HepG2 (cell line): ENCODE measurements at regions not wholly inside any gene's neighbourhood (a gene's known extent, or its start where the extent isn't known, plus 50 kb on each side); places are given as distances from the start of the nearest gene placed in this dataset.

ENCODE experiments used
- ATF3 ChIP-seq: sonication (generic); formaldehyde crosslinking; IDR thresholded peaks from 2 replicates; pipeline ENCODE4 v1.4.0; 2020; ENCODE audit warnings: missing genetic modification reagents
- CREBL2 ChIP-seq: sonication (generic); formaldehyde crosslinking; IDR thresholded peaks from 2 replicates; pipeline ENCODE4 v1.8.1; 2023; ENCODE audit warnings: missing genetic modification reagents, mild to moderate bottlenecking, borderline replicate concordance
- HCFC1 ChIP-seq: fragments of 150-350 bp; IDR thresholded peaks from 2 replicates; pipeline ENCODE4 v1.6.1; 2014; ENCODE audit warnings: low read depth, low read length
- MAFK ChIP-seq, 2 experiments: IDR thresholded peaks in 1 of 2; conservative IDR thresholded peaks in 1 of 2; 2 replicates each; pipeline ENCODE4 v1.6.1; 2011; ENCODE audit warnings: improper control_type of control experiment in 2 of 2, low read length in 2 of 2
- TCF7L2 ChIP-seq: IDR thresholded peaks from 2 replicates; pipeline ENCODE4 v1.6.1; 2011; ENCODE audit warnings: mild to moderate bottlenecking, low read depth, low read length, moderate library complexity
- ZBTB8A ChIP-seq: sonication (generic); formaldehyde crosslinking; IDR thresholded peaks from 2 replicates; pipeline ENCODE4 v1.4.0; 2020; ENCODE audit warnings: mild to moderate bottlenecking, low read depth, missing genetic modification reagents, borderline replicate concordance
- ZNF777 ChIP-seq: sonication (generic); formaldehyde crosslinking; IDR thresholded peaks from 2 replicates; pipeline ENCODE4 v1.4.0; 2020; ENCODE audit warnings: missing genetic modification reagents
- TF ChIP-seq, protein P1 (sequence below): sonication (generic); formaldehyde crosslinking; IDR thresholded peaks from 2 replicates; pipeline ENCODE4 v1.5.0; 2020; ENCODE audit warnings: mild to moderate bottlenecking, missing genetic modification reagents, moderate library complexity

DNA sequence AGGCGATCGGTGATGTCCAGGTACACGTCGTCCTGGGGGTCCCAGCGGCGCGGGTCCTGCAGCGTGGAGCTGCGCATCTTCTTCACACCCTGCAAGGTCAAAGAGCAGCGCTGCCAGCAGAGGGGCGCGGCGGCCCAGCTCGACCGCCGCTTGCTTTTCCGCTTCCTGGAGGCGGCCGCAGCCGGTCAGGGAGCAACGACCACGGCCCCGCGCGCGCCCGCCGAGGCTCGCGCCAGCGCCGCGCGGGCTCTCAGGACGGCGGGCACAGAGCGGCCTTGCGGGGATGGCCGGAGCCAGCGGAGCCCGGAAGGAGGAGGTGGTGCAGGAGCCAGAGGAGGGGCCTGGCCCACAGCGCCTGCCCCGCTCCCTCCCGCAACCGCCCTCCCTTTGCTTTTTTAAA lies 76.4 kb upstream of the CDC14C start:
- no peak for TF ChIP-seq CREBL2
- TF ChIP-seq, protein P1, sequence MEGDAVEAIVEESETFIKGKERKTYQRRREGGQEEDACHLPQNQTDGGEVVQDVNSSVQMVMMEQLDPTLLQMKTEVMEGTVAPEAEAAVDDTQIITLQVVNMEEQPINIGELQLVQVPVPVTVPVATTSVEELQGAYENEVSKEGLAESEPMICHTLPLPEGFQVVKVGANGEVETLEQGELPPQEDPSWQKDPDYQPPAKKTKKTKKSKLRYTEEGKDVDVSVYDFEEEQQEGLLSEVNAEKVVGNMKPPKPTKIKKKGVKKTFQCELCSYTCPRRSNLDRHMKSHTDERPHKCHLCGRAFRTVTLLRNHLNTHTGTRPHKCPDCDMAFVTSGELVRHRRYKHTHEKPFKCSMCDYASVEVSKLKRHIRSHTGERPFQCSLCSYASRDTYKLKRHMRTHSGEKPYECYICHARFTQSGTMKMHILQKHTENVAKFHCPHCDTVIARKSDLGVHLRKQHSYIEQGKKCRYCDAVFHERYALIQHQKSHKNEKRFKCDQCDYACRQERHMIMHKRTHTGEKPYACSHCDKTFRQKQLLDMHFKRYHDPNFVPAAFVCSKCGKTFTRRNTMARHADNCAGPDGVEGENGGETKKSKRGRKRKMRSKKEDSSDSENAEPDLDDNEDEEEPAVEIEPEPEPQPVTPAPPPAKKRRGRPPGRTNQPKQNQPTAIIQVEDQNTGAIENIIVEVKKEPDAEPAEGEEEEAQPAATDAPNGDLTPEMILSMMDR (CRISPR knock-in tag), result no peak
- no peak for TF ChIP-seq HCFC1
- TF ChIP-seq TCF7L2, result no peak
- no peak for TF ChIP-seq ZNF777 (CRISPR knock-in tag)
- no peak for TF ChIP-seq MAFK (conservative IDR thresholded peaks at IDR 0.05 in 1 of 2, IDR thresholded peaks at IDR 0.05 in 1 of 2; ENCODE audit: low read length in 2 of 2)
- no peak for TF ChIP-seq ATF3
- TF ChIP-seq ZBTB8A (CRISPR knock-in tag), result no peak
